EH (cell line): ENCODE measurements at regions not wholly inside any gene's neighbourhood (a gene's known extent, or its start where the extent isn't known, plus 50 kb on each side); places are given as distances from the start of the nearest gene placed in this dataset.

Experiments used
- DNase-seq: peaks from one replicate; pipeline ENCODE4 v3.0.0-alpha.2; 2015; ENCODE audit warnings: low read depth

DNA sequence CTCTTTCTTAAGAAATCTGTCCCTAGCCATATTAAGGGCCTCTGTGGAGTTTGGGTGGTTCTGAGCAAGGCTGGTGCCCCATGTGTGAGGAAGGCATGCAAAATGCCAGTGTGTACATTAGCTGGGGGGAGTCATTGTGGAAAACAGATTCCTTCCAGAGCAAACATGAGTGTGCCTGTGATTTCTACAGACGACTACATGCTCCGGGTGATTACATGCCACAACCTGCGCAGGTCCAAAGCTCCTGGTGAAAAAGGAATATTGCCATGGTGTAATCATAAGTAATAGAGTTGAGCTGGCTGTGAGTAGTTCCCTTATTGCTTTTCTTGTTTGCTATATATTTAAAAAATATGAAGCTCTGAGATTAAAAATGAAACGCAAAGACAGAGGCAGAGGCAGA, 102.1 kb downstream of the ACER2 start:
- DNase-seq = no peak
